HEK293 (cell line): ENCODE measurements at regions not wholly inside any gene's neighbourhood (a gene's known extent, or its start where the extent isn't known, plus 50 kb on each side); places are given as distances from the start of the nearest gene placed in this dataset.
A peak's percentile ranks its signal among the peaks of the same experiment; 100 is the strongest.

Experiments
- CTCF ChIA-PET: fragments of 350-600 bp; formaldehyde crosslinking; extraction: SDS; loops from one replicate; lab custom pipeline; 2021; ENCODE audit warnings: antibody characterized with exemption; lab: Yijun Ruan, JAX
- POLR2A ChIA-PET: fragments of 300-600 bp; formaldehyde crosslinking; extraction: SDS; loops from one replicate; lab custom pipeline; 2020; ENCODE audit warnings: antibody characterized with exemption, inconsistent platforms; lab: Yijun Ruan, JAX
- H3K27ac ChIP-seq: fragments of 200-500 bp; sonication (Bioruptor generic); 2 replicates; pipeline ENCODE4 v1.5.1; 2014; ENCODE audit warnings: low read depth, low read length, control low read depth, inconsistent platforms; ENCODE audit errors: extremely low read depth
- H3K36me3 ChIP-seq, 2 experiments: fragments of 200-500 bp in 1 of 2; sonication (Bioruptor generic) in 1 of 2; 1 replicate in 1 of 2; 2 replicates in 1 of 2; pipeline ENCODE4 v1.5.1; 2014 to 2017; ENCODE audit warnings: inconsistent platforms in 2 of 2, low read length in 2 of 2; ENCODE audit not compliant: control insufficient read depth in 2 of 2, insufficient read depth in 1 of 2
- H3K4me1 ChIP-seq: fragments of 200-500 bp; sonication (Bioruptor generic); 2 replicates; pipeline ENCODE4 v1.5.1; 2014; ENCODE audit warnings: mild to moderate bottlenecking, low read length, inconsistent platforms; ENCODE audit not compliant: control insufficient read depth, insufficient read depth
- H3K4me3 ChIP-seq: 2 replicates; pipeline ENCODE4 v1.5.1; 2011; ENCODE audit warnings: low read depth, mild to moderate bottlenecking, control low read depth, low read length, moderate library complexity
- H3K9me3 ChIP-seq: fragments of 200-500 bp; sonication (Bioruptor generic); 2 replicates; pipeline ENCODE4 v1.5.1; 2014; ENCODE audit warnings: low read depth, low read length, inconsistent platforms; ENCODE audit not compliant: control insufficient read depth, insufficient read depth
- AEBP2 ChIP-seq: fragments of 450-650 bp; formaldehyde crosslinking; IDR thresholded peaks from 2 replicates; pipeline ENCODE4 v1.5.1; 2016; ENCODE audit warnings: missing biosample characterization, missing genetic modification characterization, borderline replicate concordance
- BCL11A ChIP-seq: fragments of 450-650 bp; formaldehyde crosslinking; IDR thresholded peaks from 2 replicates; pipeline ENCODE4 v1.5.1; 2016; ENCODE audit warnings: low read depth, missing biosample characterization, missing genetic modification characterization
- KLF17 ChIP-seq: fragments of 450-650 bp; formaldehyde crosslinking; IDR thresholded peaks from 2 replicates; pipeline ENCODE4 v1.5.1; 2016; ENCODE audit warnings: missing biosample characterization, missing genetic modification characterization
- MYNN ChIP-seq: fragments of 450-650 bp; formaldehyde crosslinking; IDR thresholded peaks from 2 replicates; pipeline ENCODE4 v1.5.1; 2016; ENCODE audit warnings: missing biosample characterization, missing genetic modification characterization, borderline replicate concordance
- WT1 ChIP-seq: fragments of 450-650 bp; formaldehyde crosslinking; IDR thresholded peaks from 2 replicates; pipeline ENCODE4 v1.5.1; 2016; ENCODE audit warnings: missing biosample characterization, missing genetic modification characterization
- ZBTB10 ChIP-seq: fragments of 450-650 bp; formaldehyde crosslinking; IDR thresholded peaks from 2 replicates; pipeline ENCODE4 v1.5.1; 2016; ENCODE audit warnings: missing biosample characterization, missing genetic modification characterization
- ZBTB20 ChIP-seq: fragments of 450-650 bp; formaldehyde crosslinking; IDR thresholded peaks from 2 replicates; pipeline ENCODE4 v1.5.1; 2016; ENCODE audit warnings: missing biosample characterization, missing genetic modification characterization
- ZBTB26 ChIP-seq: fragments of 450-650 bp; formaldehyde crosslinking; optimal IDR thresholded peaks from 2 replicates; pipeline ENCODE3; 2016; ENCODE audit warnings: missing biosample characterization, mild to moderate bottlenecking, missing genetic modification characterization
- ZBTB6 ChIP-seq: fragments of 450-650 bp; formaldehyde crosslinking; IDR thresholded peaks from 2 replicates; pipeline ENCODE4 v1.5.1; 2017; ENCODE audit warnings: missing biosample characterization, missing genetic modification characterization
- ZFHX2 ChIP-seq: fragments of 450-650 bp; formaldehyde crosslinking; conservative IDR thresholded peaks from 2 replicates; pipeline ENCODE4 v1.5.1; 2016; ENCODE audit warnings: missing biosample characterization, missing genetic modification characterization
- ZNF114 ChIP-seq: fragments of 450-650 bp; formaldehyde crosslinking; IDR thresholded peaks from 2 replicates; pipeline ENCODE4 v1.5.0; 2017; ENCODE audit warnings: missing biosample characterization, missing genetic modification characterization
- ZNF138 ChIP-seq: fragments of 450-650 bp; formaldehyde crosslinking; IDR thresholded peaks from 2 replicates; pipeline ENCODE4 v1.5.1; 2016; ENCODE audit warnings: missing biosample characterization, missing genetic modification characterization, borderline replicate concordance
- ZNF239 ChIP-seq: fragments of 450-650 bp; formaldehyde crosslinking; IDR thresholded peaks from 2 replicates; pipeline ENCODE4 v1.5.1; 2016; ENCODE audit warnings: missing biosample characterization, missing genetic modification characterization
- ZNF280C ChIP-seq: fragments of 450-650 bp; formaldehyde crosslinking; IDR thresholded peaks from 2 replicates; pipeline ENCODE4 v1.5.1; 2016; ENCODE audit warnings: missing biosample characterization, missing genetic modification characterization
- ZNF280D ChIP-seq: fragments of 450-650 bp; formaldehyde crosslinking; IDR thresholded peaks from 2 replicates; pipeline ENCODE4 v1.5.1; 2016; ENCODE audit warnings: missing biosample characterization, missing genetic modification characterization
- ZNF362 ChIP-seq: fragments of 450-650 bp; formaldehyde crosslinking; IDR thresholded peaks from 2 replicates; pipeline ENCODE4 v1.5.1; 2016; ENCODE audit warnings: missing biosample characterization, missing genetic modification characterization
- ZNF426 ChIP-seq: fragments of 450-650 bp; formaldehyde crosslinking; IDR thresholded peaks from 2 replicates; pipeline ENCODE4 v1.5.1; 2017; ENCODE audit warnings: missing biosample characterization, missing genetic modification characterization, mild to moderate bottlenecking, inconsistent platforms, moderate library complexity
- ZNF48 ChIP-seq: fragments of 450-650 bp; formaldehyde crosslinking; IDR thresholded peaks from 2 replicates; pipeline ENCODE4 v1.5.1; 2016; ENCODE audit warnings: missing biosample characterization, missing genetic modification characterization
- ZNF510 ChIP-seq: fragments of 450-650 bp; formaldehyde crosslinking; IDR thresholded peaks from 2 replicates; pipeline ENCODE4 v1.5.1; 2018; ENCODE audit warnings: mild to moderate bottlenecking, missing genetic modification characterization, missing biosample characterization; ENCODE audit not compliant: insufficient replicate concordance
- ZSCAN16 ChIP-seq: fragments of 450-650 bp; formaldehyde crosslinking; IDR thresholded peaks from 2 replicates; pipeline ENCODE4 v1.5.1; 2016; ENCODE audit warnings: missing biosample characterization, missing genetic modification characterization
- ZSCAN30 ChIP-seq: fragments of 450-650 bp; IDR thresholded peaks from 2 replicates; pipeline ENCODE4 v1.5.1; 2018; ENCODE audit warnings: missing biosample characterization, mild to moderate bottlenecking, missing genetic modification characterization, moderate library complexity

GRCh38 chr10:78313048-78313381 is 279.4 kb downstream of the RPS24 start:
- H3K9me3 ChIP-seq = no peaks in the 10 kb centered on the region
- no peak overlapping the region for H3K4me3 ChIP-seq
- H3K27ac ChIP-seq = no peak overlapping the region
- POLR2A ChIA-PET = no interaction called here
- CTCF ChIA-PET = interaction anchor here (0.7 to 1.4 kb wide), 4 partner anchors 9 to 266 kb away, joined by 3 to 8 read pairs (median 3); no protein-coding TSS in a partner anchor
- no peaks in the 10 kb centered on the region for H3K4me1 ChIP-seq
- TF ChIP-seq ZNF48 (tag by site-specific recombination) = no peak
- no peak for TF ChIP-seq ZBTB26 (tag by site-specific recombination)
- TF ChIP-seq AEBP2 = no peak
- TF ChIP-seq ZBTB20 (tag by site-specific recombination) = no peak
- TF ChIP-seq ZNF426 = no peak
- TF ChIP-seq ZNF239 = peak; percentile 68; the same call in 1 of the 2 replicates
- TF ChIP-seq, all 188 proteins: peak for 1
- H3K36me3 ChIP-seq = no peaks in the 10 kb centered on the region

- H3K36me3 ChIP-seq = no peaks in the 10 kb centered on the region
- no peak overlapping the region for H3K4me3 ChIP-seq
- no peaks in the 10 kb centered on the region for H3K4me1 ChIP-seq
- no peak overlapping the region for H3K27ac ChIP-seq
- POLR2A ChIA-PET = no interaction called here
- no peaks in the 10 kb centered on the region for H3K9me3 ChIP-seq
- CTCF ChIA-PET = interaction anchor here (0.7 to 1.4 kb wide), 5 partner anchors 9 to 312 kb away, joined by 3 to 8 read pairs (median 3); no protein-coding TSS in a partner anchor
- TF ChIP-seq MYNN (tag by site-specific recombination) = no peak
- TF ChIP-seq ZNF280D (tag by site-specific recombination) = no peak
- TF ChIP-seq ZSCAN30 (tag by site-specific recombination) = no peak
- no peak for TF ChIP-seq WT1 (tag by site-specific recombination)
- no peak for TF ChIP-seq ZSCAN16 (tag by site-specific recombination)
- TF ChIP-seq ZNF138 (tag by site-specific recombination) = no peak
- TF ChIP-seq ZNF280C = no peak
- TF ChIP-seq BCL11A = no peak
- TF ChIP-seq ZNF510 (tag by site-specific recombination) = no peak
- TF ChIP-seq KLF17 = no peak
- TF ChIP-seq ZBTB10 (tag by site-specific recombination) = no peak
- TF ChIP-seq ZNF114 (tag by site-specific recombination) = no peak
- TF ChIP-seq ZBTB6 (tag by site-specific recombination) = no peak
- TF ChIP-seq ZNF362 (tag by site-specific recombination) = no peak
- TF ChIP-seq ZFHX2 (tag by site-specific recombination) = no peak
Measured at GRCh38 chr10:78313636-78314035, 280.0 kb downstream of the RPS24 start.
